ENCODE measurements at regions not wholly inside any gene's neighbourhood (a gene's known extent, or its start where the extent isn't known, plus 50 kb on each side); places are given as distances from the start of the nearest gene placed in this dataset.

GRCh38 chr13:111611651-111612050, 291.2 kb downstream of the TEX29 start:
- no peaks in the 10 kb centered on the region for H3K9me2 ChIP-seq (ENCODE audit: insufficient read depth, low read length)
- H3K27me3 ChIP-seq (ENCODE audit: insufficient read depth, low read depth, low read length) = no peaks in the 10 kb centered on the region
- no peaks in the 10 kb centered on the region for H3K79me2 ChIP-seq (replicated peaks; ENCODE audit: insufficient read depth, low read length)
- no peak overlapping the region for H2AFZ ChIP-seq (ENCODE audit: low read depth, low read length)
- no peak overlapping the region for H3K4me3 ChIP-seq (ENCODE audit: low read length)
- no peak for TF ChIP-seq EZH2 (IDR thresholded peaks at IDR 0.05; ENCODE audit: borderline replicate concordance, insufficient read depth, low read length, poor library complexity, severe bottlenecking)
- TF ChIP-seq TAF1 (IDR thresholded peaks at IDR 0.05; ENCODE audit: low read depth) = no peak
- TF ChIP-seq CTCF (IDR thresholded peaks at IDR 0.05; ENCODE audit: poor library complexity, severe bottlenecking) = no peak
- no peak for TF ChIP-seq RAD21 (conservative IDR thresholded peaks at IDR 0.05)
- TF ChIP-seq REST (IDR thresholded peaks at IDR 0.05; ENCODE audit: borderline replicate concordance) = no peak
- no peak for TF ChIP-seq EP300 (conservative IDR thresholded peaks at IDR 0.05; ENCODE audit: poor library complexity, severe bottlenecking)
- TF ChIP-seq MXI1 (conservative IDR thresholded peaks at IDR 0.05; ENCODE audit: poor library complexity, severe bottlenecking) = no peak
- TF ChIP-seq SMC3 (conservative IDR thresholded peaks at IDR 0.05; ENCODE audit: poor library complexity) = no peak
- TF ChIP-seq POLR2AphosphoS5 (IDR thresholded peaks at IDR 0.05) = no peak
- H3K9me3 ChIP-seq (ENCODE audit: low read length) = no peaks in the 10 kb centered on the region
- no peak overlapping the region for H3K9ac ChIP-seq (ENCODE audit: low read length)
- no peaks in the 10 kb centered on the region for H3K36me3 ChIP-seq (ENCODE audit: insufficient read depth, low read length)
- H3F3A ChIP-seq (ENCODE audit: insufficient read depth, low read length, poor library complexity, severe bottlenecking) = no peaks in the 10 kb centered on the region
- no peak overlapping the region for H3K27ac ChIP-seq (ENCODE audit: low read length)
- H3K4me2 ChIP-seq (ENCODE audit: low read length) = no peak overlapping the region
- H4K20me1 ChIP-seq (ENCODE audit: insufficient read depth) = no peaks in the 10 kb centered on the region

GRCh38 chr13:111612886-111613285, 292.4 kb downstream of the TEX29 start:
- H3K4me3 ChIP-seq (ENCODE audit: low read length) = no peak overlapping the region
- H3K79me2 ChIP-seq (replicated peaks; ENCODE audit: insufficient read depth, low read length) = no peaks in the 10 kb centered on the region
- H3K9me2 ChIP-seq (ENCODE audit: insufficient read depth, low read length) = no peaks in the 10 kb centered on the region
- H4K20me1 ChIP-seq (ENCODE audit: insufficient read depth) = no peaks in the 10 kb centered on the region
- no peak overlapping the region for H3K9ac ChIP-seq (ENCODE audit: low read length)
- no peaks in the 10 kb centered on the region for H3F3A ChIP-seq (ENCODE audit: insufficient read depth, low read length, poor library complexity, severe bottlenecking)
- no peak overlapping the region for H2AFZ ChIP-seq (ENCODE audit: low read depth, low read length)
- no peaks in the 10 kb centered on the region for H3K27me3 ChIP-seq (ENCODE audit: insufficient read depth, low read depth, low read length)
- no peak overlapping the region for H3K4me2 ChIP-seq (ENCODE audit: low read length)
- H3K36me3 ChIP-seq (ENCODE audit: insufficient read depth, low read length) = no peaks in the 10 kb centered on the region
- no peaks in the 10 kb centered on the region for H3K9me3 ChIP-seq (ENCODE audit: low read length)
- no peak for TF ChIP-seq EZH2 (IDR thresholded peaks at IDR 0.05; ENCODE audit: borderline replicate concordance, insufficient read depth, low read length, poor library complexity, severe bottlenecking)
- TF ChIP-seq CTCF (IDR thresholded peaks at IDR 0.05; ENCODE audit: poor library complexity, severe bottlenecking) = no peak
- no peak for TF ChIP-seq POLR2AphosphoS5 (IDR thresholded peaks at IDR 0.05)
- H3K27ac ChIP-seq (ENCODE audit: low read length) = no peak overlapping the region
